Natural killer cell treated with Interleukin-12 subunit alpha and Interleukin-12 subunit beta and Interleukin-15 and Interleukin-18, amount 100 ng/mL, for 72 hours (primary cell): ENCODE measurements at regions not wholly inside any gene's neighbourhood (a gene's known extent, or its start where the extent isn't known, plus 50 kb on each side); places are given as distances from the start of the nearest gene placed in this dataset.

ENCODE experiments used
- ATAC-seq, 2 donors: fragments of 150-1000 bp; cut with Tn5 transposase in 1 of 2; sonication (Bioruptor Pico), chemical (Tn5 transposase) in 1 of 2; 2 replicates each; pipeline ENCODE4 v1.10.0; 2021
- DNase-seq: peaks from one replicate; pipeline ENCODE4 v3.0.0; 2022; ENCODE audit warnings: low spot score
- H3K27ac Mint-ChIP-seq, 2 donors: 1 replicate in 1 of 2; 2 replicates in 1 of 2; pipeline ENCODE4 v1.8.0; 2022; ENCODE audit warnings: mixed read lengths in 2 of 2, mild to moderate bottlenecking in 1 of 2, moderate library complexity in 1 of 2
- H3K27me3 Mint-ChIP-seq, 2 donors: 1 replicate in 1 of 2; 2 replicates in 1 of 2; pipeline ENCODE4 v1.8.0; 2022; ENCODE audit warnings: mixed read lengths in 2 of 2
- H3K36me3 Mint-ChIP-seq: one replicate; pipeline ENCODE4 v1.8.0; 2022; ENCODE audit warnings: mixed read lengths
- H3K4me1 Mint-ChIP-seq, 2 donors: 1 replicate in 1 of 2; 2 replicates in 1 of 2; pipeline ENCODE4 v1.8.0; 2022; ENCODE audit warnings: low read depth in 2 of 2, mixed read lengths in 2 of 2, mild to moderate bottlenecking in 1 of 2
- H3K4me3 Mint-ChIP-seq: one replicate; pipeline ENCODE4 v1.8.0; 2022; ENCODE audit warnings: mixed read lengths
- H3K9me3 Mint-ChIP-seq: 2 replicates; pipeline ENCODE4 v1.8.0; 2022; ENCODE audit warnings: mixed read lengths

DNA sequence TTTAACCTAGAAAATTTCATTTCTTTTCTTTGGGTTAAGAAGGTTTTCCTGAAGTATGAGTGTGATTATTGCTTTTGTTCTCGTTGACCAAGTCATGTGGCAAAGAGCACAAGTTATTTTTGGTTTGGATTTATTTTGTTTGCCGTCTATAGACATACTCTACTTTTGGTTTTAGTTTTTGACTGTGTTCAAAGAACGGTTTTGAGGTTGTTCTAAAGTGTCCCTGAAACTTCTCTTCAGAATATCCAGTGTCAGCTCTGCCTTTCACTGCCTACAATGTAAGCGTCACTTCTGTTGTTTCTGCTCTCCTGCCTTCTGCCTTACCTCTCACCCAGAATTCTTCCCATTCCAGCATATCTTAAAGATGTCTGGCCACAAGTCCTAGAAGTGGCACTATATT lies 812.2 kb downstream of the C4orf33 start:
- H3K27me3 Mint-ChIP-seq = no peaks in the 10 kb centered on the region

DNA sequence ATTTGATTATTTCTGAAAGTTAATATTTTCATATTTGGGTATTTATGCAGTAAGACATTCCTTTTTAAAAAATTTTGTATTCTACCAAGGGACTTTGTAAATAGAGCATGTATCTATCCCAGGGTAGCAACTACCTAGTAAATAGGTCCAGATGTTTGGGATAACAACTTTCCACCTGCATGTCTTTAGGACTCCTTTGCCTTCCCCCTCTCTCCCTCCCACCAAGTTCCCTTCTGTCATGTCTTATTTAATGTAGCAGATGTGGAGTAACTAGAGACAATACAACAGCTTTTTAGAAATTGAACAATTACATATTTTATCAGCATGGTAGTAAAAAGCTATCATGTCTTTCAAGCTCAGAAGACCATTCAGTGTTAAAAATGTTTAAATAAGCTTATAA lies 821.0 kb downstream of the C4orf33 start:
- DNase-seq (no peak), ATAC-seq (no peak)
- H3K4me3 Mint-ChIP-seq = no peak overlapping the region
- H3K36me3 Mint-ChIP-seq = no peaks in the 10 kb centered on the region
- H3K27me3 Mint-ChIP-seq = no peaks in the 10 kb centered on the region
- H3K9me3 Mint-ChIP-seq = peaks cover 4% of the 10 kb centered on the region
- H3K4me1 Mint-ChIP-seq = no peaks in the 10 kb centered on the region
- H3K27ac Mint-ChIP-seq = no peak overlapping the region

More for the DNA sequence above, 812.2 kb downstream of the C4orf33 start:
- Mint-ChIP-seq H3K9me3 (peaks cover 7% of the 10 kb centered on the region), H3K4me3 (no peak overlapping the region), H3K27ac (no peak overlapping the region), H3K4me1 (no peaks in the 10 kb centered on the region), H3K36me3 (peaks cover 6% of the 10 kb centered on the region)
- no peak for DNase-seq
- no peak for ATAC-seq

DNA sequence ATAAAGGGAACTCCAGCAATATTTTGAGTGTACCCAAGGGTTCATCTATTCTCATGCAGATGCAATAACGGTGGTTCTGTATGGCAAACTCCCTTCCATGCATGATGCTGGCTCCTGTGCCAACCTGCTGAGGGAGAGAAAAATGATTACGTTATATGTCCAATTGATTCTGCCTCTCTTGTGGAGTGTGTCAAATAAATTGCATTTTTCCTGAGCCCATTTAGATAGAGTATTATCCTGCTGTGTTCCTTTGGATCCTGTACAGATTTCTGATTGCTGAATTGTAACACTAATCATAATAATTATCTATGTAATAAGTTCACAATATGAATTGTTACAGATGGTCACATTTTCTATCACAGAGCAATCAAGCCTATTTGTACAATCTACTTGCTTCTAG lies 821.7 kb downstream of the C4orf33 start:
- Mint-ChIP-seq H3K4me1 (no peaks in the 10 kb centered on the region), H3K27me3 (no peaks in the 10 kb centered on the region), H3K4me3 (no peak overlapping the region), H3K9me3 (peaks cover 4% of the 10 kb centered on the region), H3K36me3 (no peaks in the 10 kb centered on the region), H3K27ac (no peak overlapping the region)
- DNase-seq (no peak), ATAC-seq (no peak)

DNA sequence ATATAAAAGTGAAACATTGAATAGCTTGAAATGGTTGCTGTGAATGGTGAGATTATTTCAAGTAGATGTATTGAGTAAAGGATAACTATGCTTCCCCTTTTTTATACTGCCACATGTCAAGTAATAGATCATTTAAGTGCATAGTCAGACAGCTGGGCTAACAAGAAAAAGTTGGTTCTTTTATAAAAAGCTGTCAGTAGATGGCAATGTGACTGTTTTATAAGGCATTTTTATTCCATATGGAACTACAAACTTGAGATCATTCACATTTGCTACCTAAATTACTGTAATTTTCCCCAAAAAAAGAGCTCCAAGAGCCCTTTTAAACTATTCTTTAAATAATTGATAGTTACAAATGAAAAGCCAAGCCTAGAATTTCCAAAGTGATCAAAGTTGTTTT lies 831.0 kb downstream of the C4orf33 start:
- Mint-ChIP-seq H3K27me3 (no peaks in the 10 kb centered on the region), H3K9me3 (no peaks in the 10 kb centered on the region), H3K36me3 (no peaks in the 10 kb centered on the region), H3K27ac (no peak overlapping the region), H3K4me3 (no peak overlapping the region), H3K4me1 (no peaks in the 10 kb centered on the region)
- DNase-seq = no peak
- no peak for ATAC-seq

DNA sequence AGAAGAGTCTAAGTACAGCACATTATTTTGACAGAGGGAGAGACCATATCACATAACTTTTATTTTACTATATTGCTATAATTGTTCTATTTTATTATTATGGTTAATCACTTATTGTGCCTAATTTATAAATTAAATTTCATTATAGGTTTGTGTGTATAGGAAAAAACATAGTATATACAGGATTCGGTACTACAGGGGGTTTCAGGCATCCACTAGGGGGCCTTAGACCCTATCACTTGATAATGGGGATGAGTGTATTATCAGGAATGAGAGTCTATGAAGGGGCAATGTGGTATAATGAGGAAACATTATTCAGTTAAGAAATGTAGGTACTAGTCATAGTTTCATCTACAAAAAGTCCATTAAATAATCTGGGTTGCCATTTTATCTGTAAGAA lies 833.1 kb downstream of the C4orf33 start:
- H3K27me3 Mint-ChIP-seq = no peaks in the 10 kb centered on the region
- no peak overlapping the region for H3K27ac Mint-ChIP-seq
- no peak overlapping the region for H3K4me3 Mint-ChIP-seq
- no peaks in the 10 kb centered on the region for H3K9me3 Mint-ChIP-seq
- no peak for ATAC-seq
- no peaks in the 10 kb centered on the region for H3K36me3 Mint-ChIP-seq
- H3K4me1 Mint-ChIP-seq = no peaks in the 10 kb centered on the region
- no peak for DNase-seq

DNA sequence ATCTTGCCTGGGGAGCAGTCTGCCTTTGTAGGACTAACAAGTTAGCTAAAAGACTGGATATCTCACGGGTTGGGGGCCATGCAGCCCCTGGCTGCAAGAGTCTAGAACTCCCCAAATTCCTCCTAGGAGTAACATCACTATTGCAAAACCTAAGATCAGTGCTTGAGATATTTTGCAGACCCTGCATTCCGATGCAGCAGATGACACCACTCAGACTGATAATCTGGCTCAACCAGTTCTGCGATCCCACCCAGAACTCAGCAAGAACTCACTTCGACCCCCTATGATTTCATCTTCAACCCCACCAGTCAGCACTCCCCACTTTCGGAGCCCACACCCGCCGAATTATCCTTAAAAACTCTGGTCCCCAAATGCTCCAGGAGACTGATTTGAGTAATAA lies 834.0 kb downstream of the C4orf33 start:
- H3K27me3 Mint-ChIP-seq = no peaks in the 10 kb centered on the region
- no peak for ATAC-seq

DNA sequence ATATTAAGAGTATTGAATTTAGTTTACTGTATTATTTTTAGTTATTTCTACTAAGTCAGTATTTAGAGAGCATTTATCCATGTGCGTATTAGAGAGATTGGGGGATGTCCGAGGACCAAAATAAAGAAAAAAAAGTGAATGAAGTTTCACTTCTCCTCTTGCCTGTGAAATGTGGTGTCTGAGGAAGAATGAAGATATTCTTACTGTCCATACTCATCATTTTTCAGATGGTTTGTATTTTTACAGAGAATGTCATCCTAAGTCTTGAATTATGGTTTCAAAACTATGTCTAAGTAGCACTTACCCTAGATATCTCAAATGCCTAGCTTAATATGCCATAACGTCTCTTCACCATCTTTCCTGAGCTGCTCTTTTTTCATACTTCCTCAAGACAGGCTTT lies 854.3 kb downstream of the C4orf33 start:
- Mint-ChIP-seq H3K4me3 (no peak overlapping the region), H3K4me1 (no peaks in the 10 kb centered on the region), H3K9me3 (peaks cover 15% of the 10 kb centered on the region), H3K36me3 (peaks cover 6% of the 10 kb centered on the region), H3K27me3 (no peaks in the 10 kb centered on the region), H3K27ac (no peak overlapping the region)
- no peak for ATAC-seq
- DNase-seq = no peak

More for the DNA sequence above, 834.0 kb downstream of the C4orf33 start:
- Mint-ChIP-seq H3K4me1 (no peaks in the 10 kb centered on the region), H3K27ac (no peak overlapping the region), H3K9me3 (no peaks in the 10 kb centered on the region), H3K4me3 (no peak overlapping the region), H3K36me3 (no peaks in the 10 kb centered on the region)
- DNase-seq = no peak

DNA sequence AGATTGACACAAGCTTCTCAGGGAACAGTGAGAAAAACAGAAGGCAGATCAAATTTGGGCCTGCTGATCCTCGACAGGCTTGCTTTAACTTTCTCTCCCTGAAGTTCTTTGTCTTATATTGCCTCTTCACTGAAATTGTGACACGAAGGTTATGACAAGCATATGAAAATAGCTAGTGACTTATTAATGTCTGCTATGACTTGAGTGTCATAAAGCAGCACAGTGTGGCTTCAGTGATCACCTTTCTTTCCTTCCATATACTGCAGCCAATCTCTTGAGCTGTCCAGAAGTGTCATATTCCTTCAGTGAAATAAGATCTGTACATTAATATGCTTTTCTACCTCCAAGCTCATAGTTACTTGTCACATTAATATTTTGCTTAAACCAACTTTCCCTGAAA lies 870.2 kb downstream of the C4orf33 start:
- Mint-ChIP-seq H3K4me1 (no peaks in the 10 kb centered on the region), H3K36me3 (no peaks in the 10 kb centered on the region), H3K27me3 (no peaks in the 10 kb centered on the region), H3K4me3 (no peak overlapping the region), H3K27ac (no peak overlapping the region), H3K9me3 (peaks cover 7% of the 10 kb centered on the region)
- ATAC-seq = no peak
- no peak for DNase-seq

DNA sequence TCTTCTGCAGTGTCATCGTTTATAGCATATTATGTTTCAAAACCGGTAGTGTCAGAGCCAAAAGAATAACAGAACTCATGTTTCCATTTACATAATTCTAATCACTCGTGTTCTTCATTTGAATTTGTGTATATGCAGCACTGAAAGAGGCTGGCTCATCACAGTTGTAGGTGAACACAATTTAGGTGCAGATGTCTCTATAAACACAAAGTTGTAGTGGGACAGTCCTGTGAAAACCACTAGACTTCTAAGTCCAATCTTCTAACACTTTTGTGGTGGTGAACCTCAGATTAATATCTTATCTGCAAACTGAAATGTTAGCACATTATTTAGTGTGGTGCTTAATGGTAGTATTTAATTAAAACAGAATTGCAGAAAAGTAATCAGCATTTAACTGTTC lies 872.4 kb downstream of the C4orf33 start:
- no peaks in the 10 kb centered on the region for H3K4me1 Mint-ChIP-seq
- H3K9me3 Mint-ChIP-seq = peaks cover 10% of the 10 kb centered on the region
- H3K4me3 Mint-ChIP-seq = no peak overlapping the region
- H3K27me3 Mint-ChIP-seq = no peaks in the 10 kb centered on the region
- no peak overlapping the region for H3K27ac Mint-ChIP-seq
- ATAC-seq (no peak), DNase-seq (no peak)
- no peaks in the 10 kb centered on the region for H3K36me3 Mint-ChIP-seq

DNA sequence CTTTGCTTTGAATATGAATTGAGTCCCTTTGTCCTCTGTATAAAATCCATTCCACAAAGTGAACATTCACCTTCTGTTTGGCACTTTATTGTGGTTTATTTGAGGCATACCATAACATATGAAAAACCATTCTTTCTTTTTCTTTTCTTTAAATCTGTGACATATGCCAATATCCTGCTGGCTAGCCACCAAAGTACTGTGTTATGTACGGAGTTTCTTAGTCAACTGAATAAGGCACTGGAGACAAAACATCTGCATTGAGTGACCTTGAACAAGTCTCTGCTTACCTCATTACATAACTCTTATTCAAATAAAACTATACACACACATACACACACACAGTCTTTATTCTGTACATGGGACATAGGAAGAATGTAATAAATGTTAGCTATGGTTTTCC lies 872.8 kb downstream of the C4orf33 start:
- DNase-seq (no peak), ATAC-seq (no peak)
- no peaks in the 10 kb centered on the region for H3K36me3 Mint-ChIP-seq
- no peak overlapping the region for H3K27ac Mint-ChIP-seq
- H3K27me3 Mint-ChIP-seq = no peaks in the 10 kb centered on the region
- H3K4me1 Mint-ChIP-seq = no peaks in the 10 kb centered on the region
- H3K9me3 Mint-ChIP-seq = peaks cover 10% of the 10 kb centered on the region
- no peak overlapping the region for H3K4me3 Mint-ChIP-seq

DNA sequence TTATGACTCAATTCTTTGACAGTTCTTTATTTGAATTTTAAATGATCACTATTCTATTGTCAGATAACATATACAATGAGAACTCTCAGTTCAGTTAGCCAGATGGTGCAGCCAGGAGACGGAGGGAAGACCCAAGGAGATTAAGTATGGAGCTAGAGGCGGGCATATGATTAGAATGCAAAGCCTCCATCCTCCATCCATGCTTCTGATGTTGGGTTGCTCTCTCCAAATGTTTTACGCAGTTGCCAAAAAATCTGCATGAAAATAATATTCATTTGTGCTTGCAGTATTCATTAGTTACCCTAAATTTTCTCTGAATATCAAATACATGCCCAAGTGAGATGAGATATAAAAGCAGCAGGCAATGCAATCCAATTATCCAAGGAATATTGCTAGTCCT lies 874.8 kb downstream of the C4orf33 start:
- peaks cover 2% of the 10 kb centered on the region for H3K36me3 Mint-ChIP-seq
- no peaks in the 10 kb centered on the region for H3K27me3 Mint-ChIP-seq
- no peak overlapping the region for H3K27ac Mint-ChIP-seq
- H3K9me3 Mint-ChIP-seq = peaks cover 10% of the 10 kb centered on the region
- no peak for ATAC-seq
- no peaks in the 10 kb centered on the region for H3K4me1 Mint-ChIP-seq
- DNase-seq = no peak
- H3K4me3 Mint-ChIP-seq = no peak overlapping the region

DNA sequence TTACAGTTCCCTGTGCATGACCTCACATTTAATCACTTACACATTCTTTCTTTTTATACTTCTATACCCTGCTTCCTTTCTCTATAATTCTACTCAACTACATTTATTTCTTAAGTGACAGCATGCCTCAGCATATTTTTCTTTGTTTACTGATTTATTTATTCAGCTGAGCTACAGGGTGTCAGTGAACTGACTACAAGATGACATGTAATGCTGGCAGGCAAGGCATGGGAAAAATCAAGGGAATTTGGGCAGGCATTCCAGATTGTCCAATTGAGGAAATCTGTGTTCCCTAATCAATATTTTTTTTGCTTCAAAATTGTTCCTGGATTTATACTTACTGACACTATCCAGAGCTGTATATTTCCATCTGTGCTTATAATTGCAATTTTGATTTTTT lies 875.5 kb downstream of the C4orf33 start:
- Mint-ChIP-seq H3K4me3 (no peak overlapping the region), H3K36me3 (peaks cover 4% of the 10 kb centered on the region), H3K27me3 (no peaks in the 10 kb centered on the region), H3K4me1 (no peaks in the 10 kb centered on the region), H3K9me3 (peaks cover 10% of the 10 kb centered on the region), H3K27ac (no peak overlapping the region)
- DNase-seq (no peak), ATAC-seq (no peak)

DNA sequence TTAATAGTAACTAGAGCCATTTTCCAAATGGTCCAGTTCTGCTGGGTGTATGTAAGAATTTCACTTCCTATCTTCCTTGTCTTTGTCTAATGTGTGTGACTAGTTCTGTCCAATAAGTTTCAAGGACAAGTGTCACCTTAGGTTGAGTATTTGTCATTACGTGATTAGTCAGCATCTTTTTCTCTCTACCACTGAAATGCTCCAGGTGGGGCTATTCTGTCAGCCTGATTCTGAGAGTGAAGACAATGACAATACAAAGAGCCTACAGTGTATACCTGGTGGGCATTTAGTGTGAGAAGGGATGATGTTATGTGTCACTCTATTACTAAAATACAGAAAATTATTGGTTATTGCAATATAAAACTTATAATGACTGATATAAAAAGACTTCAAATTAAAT lies 876.3 kb downstream of the C4orf33 start:
- peaks cover 4% of the 10 kb centered on the region for H3K36me3 Mint-ChIP-seq
- H3K27me3 Mint-ChIP-seq = no peaks in the 10 kb centered on the region
- no peak overlapping the region for H3K27ac Mint-ChIP-seq
- H3K4me3 Mint-ChIP-seq = no peak overlapping the region
- no peaks in the 10 kb centered on the region for H3K4me1 Mint-ChIP-seq
- ATAC-seq = no peak
- H3K9me3 Mint-ChIP-seq = peaks cover 6% of the 10 kb centered on the region
- no peak for DNase-seq

DNA sequence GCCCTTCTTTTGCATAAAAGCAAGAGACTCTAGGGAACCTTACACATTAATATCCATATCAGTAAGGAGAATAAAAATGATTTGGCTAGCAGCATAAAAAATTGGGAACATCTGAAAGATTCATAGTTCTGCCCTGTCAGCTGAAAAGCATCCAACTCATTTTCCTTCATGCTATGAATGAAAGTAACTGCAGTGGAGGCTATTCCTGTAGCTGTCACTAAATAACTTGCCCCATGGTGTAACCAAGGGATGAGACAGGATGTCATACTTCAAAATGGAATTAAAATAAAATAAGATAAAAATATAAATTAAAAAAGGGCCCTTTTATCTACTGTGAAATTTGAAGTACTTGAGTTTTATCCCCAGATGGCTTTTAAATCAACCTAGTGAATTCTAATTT lies 878.8 kb downstream of the C4orf33 start:
- no peaks in the 10 kb centered on the region for H3K4me1 Mint-ChIP-seq

DNA sequence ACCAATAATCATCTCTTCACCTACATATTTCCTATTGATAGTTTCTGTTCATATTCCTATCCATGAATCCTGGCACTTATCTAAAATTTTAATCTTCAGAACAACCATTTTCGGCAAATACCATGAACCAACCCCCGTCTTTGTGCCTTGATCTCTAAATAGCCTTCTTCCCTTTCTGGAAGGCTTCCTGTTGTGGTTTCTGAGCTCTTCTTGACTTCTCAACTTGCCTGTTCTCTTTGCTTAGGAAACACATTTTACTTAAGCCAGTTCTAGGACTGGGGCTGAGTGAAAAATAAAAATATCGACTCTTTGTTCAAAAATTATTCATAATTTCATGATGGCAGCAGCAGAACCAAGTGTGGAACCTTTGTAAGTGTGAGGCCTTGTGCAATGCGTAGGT lies 882.4 kb downstream of the C4orf33 start:
- Mint-ChIP-seq H3K4me1 (no peaks in the 10 kb centered on the region), H3K27me3 (no peaks in the 10 kb centered on the region), H3K9me3 (peaks cover 9% of the 10 kb centered on the region), H3K36me3 (peaks cover 4% of the 10 kb centered on the region), H3K27ac (no peak overlapping the region), H3K4me3 (no peak overlapping the region)
- DNase-seq (no peak), ATAC-seq (no peak)

More for the DNA sequence above, 878.8 kb downstream of the C4orf33 start:
- ATAC-seq = no peak
- no peak for DNase-seq
- Mint-ChIP-seq H3K9me3 (peaks cover 12% of the 10 kb centered on the region), H3K36me3 (peaks cover 4% of the 10 kb centered on the region), H3K27me3 (no peaks in the 10 kb centered on the region), H3K27ac (no peak overlapping the region), H3K4me3 (no peak overlapping the region)
